T47D (cell line): ENCODE measurements at regions not wholly inside any gene's neighbourhood (a gene's known extent, or its start where the extent isn't known, plus 50 kb on each side); places are given as distances from the start of the nearest gene placed in this dataset.

ENCODE experiments used
- DNase-seq, 2 experiments: peaks; one replicate each; pipeline versions ENCODE4 v3.0.0 to v3.0.0-alpha.2; 2011 to 2012; ENCODE audit warnings: low read depth in 1 of 2, low spot score in 1 of 2
- JUND ChIP-seq: IDR thresholded peaks from 2 replicates; pipeline ENCODE4 v1.6.1; 2012; ENCODE audit warnings: low read depth
- in situ Hi-C: cut with HindIII; loops from 2 replicates; pipeline ENCODE4 v1.10.0; 2016; ENCODE audit warnings: low sequenced_read_pairs, low pct_unique_long_range_greater_than_20kb

DNA sequence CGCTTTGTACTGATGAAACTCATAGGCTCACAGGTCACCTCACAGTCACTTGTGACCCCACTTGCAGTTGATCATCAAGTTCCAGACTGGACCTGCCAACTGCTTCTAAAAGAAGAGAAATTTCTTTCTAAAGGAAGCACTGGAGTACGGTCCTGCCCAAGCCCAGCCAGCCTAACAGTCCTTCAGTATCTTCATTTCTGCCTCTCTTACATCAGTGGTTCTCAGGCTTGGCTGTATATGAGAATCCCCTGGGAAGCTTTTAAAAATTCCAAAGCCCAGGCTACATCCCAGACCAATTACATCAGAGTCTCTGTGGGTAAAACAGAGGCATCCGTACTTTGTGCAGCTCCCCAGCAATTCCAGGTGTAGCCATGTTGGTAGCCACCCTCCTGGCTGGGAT, 282.1 kb downstream of the NFIB start:
- no peak for DNase-seq
- in situ Hi-C loops: no loop called here
- no peak for TF ChIP-seq JUND

DNA sequence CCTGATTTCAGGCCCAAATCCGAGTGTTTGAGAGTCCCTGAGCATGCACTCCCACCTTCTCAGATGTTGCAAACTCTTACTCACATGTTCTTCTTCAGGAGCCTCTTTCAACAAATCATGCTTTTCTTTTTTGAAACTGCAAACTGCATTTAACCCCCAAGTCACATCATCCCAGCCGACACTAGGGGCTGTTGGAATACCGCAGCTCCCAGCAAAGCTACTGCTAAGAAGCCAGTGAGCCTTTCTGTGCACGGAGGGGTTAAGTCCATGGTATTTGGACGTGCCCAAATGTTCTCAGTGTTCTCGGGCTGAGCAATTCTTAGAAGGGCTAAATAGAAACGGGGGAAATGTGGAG, 282.9 kb downstream of the NFIB start:
- DNase-seq: no peak
- in situ Hi-C loops: no loop called here
- TF ChIP-seq JUND: no peak

- in situ Hi-C loops: no loop called here
- no peak for TF ChIP-seq JUND
- no peak for DNase-seq
These were observed 283.4 kb downstream of the NFIB start for GRCh38 chr9:14030375-14031059.

- no peak for DNase-seq
- in situ Hi-C loops: no loop called here
- TF ChIP-seq JUND: no peak
These were observed 284.1 kb downstream of the NFIB start for GRCh38 chr9:14029806-14030374.

DNA sequence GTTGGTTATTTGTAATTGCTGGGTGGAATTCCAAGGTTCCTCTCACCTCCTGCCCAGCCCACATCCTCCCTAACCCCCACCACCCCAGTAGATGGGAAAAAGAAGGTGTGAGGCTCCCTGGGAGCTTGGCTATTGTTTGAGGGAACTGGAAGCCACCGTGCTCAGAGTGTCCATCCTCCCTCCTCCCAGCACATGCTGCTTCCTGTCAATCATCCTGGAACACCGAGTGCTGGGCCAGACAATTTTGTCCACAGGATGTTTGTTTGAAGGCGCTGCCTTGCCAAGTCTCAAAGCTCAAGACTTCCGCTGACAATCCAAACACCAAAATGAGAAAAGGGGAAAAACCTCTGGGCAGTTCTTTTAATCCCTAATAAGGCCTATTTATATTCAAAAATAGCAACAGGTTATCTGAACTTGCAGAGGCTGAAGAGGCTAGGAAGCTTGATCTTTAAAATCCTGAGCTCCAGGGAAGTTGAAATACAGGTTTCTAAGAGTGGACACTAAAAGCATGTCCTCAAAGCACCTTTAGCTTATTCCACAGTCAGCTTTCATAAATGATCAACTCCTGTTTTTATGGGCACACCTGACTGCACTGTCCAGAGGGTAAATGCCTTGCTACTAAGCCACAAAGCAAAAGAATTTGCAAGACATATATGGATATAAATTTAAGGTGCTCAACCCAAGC, 286.7 kb downstream of the NFIB start:
- no peak for TF ChIP-seq JUND
- DNase-seq: peak in 1 of 2 experiments; percentile 67
- in situ Hi-C loops: no loop called here

DNA sequence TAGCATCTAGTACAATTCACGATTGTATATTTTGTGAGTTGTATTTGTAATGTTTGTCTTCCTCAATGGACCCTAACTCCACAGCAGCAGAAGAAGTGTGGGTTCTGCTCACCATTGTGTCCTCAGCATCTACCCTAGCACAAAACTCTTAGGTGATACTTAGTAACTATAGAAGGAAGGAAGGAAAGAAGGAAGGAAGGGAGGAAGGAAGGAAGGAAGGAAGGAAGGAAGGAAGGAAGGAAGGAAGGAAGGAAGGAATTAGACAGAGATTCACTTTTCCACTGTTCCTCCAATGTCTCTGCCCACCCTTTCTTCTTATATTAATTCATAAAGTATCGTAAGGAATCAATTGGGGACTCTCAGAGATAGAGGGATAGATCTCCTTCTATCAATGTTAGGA, 288.2 kb downstream of the NFIB start:
- no peak for DNase-seq
- TF ChIP-seq JUND: no peak
- in situ Hi-C loops: no loop called here

GRCh38 chr9:14023285-14023684, 290.7 kb downstream of the NFIB start:
- no peak for DNase-seq
- TF ChIP-seq JUND: no peak
- in situ Hi-C loops: no loop called here

- in situ Hi-C loops: no loop called here
- no peak for DNase-seq
- no peak for TF ChIP-seq JUND
These were observed 291.9 kb downstream of the NFIB start for GRCh38 chr9:14021871-14022525.

- no peak for DNase-seq
- TF ChIP-seq JUND: no peak
- in situ Hi-C loops: no loop called here
These were observed 295.9 kb downstream of the NFIB start for GRCh38 chr9:14018081-14018480.

GRCh38 chr9:14014744-14015143, 299.2 kb downstream of the NFIB start:
- in situ Hi-C loops: no loop called here
- DNase-seq: no peak
- no peak for TF ChIP-seq JUND

DNA sequence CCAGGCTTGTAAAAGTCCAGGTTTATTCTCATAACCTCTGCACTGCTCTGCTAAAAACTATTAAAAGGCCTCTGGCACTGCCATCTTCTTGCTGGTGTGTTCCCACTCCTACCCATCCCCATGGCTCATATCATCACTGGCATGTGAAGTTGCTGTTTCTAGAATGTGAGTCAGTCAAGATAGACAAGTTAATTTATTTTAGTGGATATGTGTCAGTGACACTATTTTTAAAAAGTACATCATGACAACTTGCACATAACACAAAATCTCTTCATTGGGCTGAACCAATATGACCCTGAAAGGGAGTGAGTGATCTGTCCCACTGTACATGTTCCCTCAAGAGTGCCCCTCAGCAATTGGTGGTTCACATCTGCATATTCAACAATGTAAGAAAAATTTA, 299.7 kb downstream of the NFIB start:
- no peak for DNase-seq
- in situ Hi-C loops: no loop called here
- no peak for TF ChIP-seq JUND

DNA sequence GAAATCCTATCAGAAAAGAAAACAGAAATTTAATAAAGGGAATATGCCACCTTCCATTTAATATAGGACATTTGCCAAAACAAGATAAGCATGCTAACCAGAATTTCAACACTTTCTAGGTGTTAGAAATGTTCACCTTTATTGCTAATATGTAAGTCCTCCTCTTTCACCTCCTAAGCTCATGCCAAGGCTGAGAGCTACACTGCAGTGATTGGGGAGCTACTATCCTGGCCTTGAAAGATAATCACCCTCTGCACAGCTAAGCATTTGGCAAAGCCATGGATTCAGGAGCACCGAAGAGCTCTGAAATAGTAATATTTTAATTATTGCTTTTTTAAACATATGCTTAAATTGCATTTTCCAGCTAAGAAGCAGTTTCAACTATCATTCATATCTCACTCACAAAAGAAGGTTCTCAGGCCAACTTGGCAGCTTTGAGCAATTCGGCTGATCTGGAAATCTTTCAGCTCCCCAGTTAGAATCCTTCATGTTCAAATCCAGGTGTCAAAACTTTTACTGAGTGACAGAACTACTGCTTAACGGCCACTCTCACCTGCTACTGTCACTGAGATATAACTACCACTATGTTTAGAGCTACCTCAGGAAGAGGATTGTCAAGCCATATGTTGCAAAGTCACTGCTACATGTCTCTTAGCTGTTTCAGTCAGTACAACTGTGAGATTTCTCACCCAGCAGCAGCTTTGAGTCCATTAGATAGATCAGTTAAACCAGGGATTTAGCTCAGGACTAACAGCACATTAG, 302.0 kb downstream of the NFIB start:
- DNase-seq: no peak
- in situ Hi-C loops: no loop called here
- TF ChIP-seq JUND: no peak
